Hepatocyte (in vitro differentiated cells): ENCODE measurements at regions not wholly inside any gene's neighbourhood (a gene's known extent, or its start where the extent isn't known, plus 50 kb on each side); places are given as distances from the start of the nearest gene placed in this dataset.

ENCODE experiments used
- DNase-seq: peaks from one replicate; pipeline ENCODE4 v3.0.0-alpha.2; 2016; ENCODE audit warnings: low spot score
- H2AFZ ChIP-seq: fragments of 200-600 bp; sonication (generic); 2 replicates; pipeline ENCODE4 v1.6.0; 2016; ENCODE audit warnings: antibody characterized with exemption, mild to moderate bottlenecking
- H3K27ac ChIP-seq: fragments of 200-600 bp; sonication (generic); 2 replicates; pipeline ENCODE4 v1.5.1; 2016; ENCODE audit warnings: mild to moderate bottlenecking
- H3K27me3 ChIP-seq: fragments of 200-600 bp; sonication (generic); 2 replicates; pipeline ENCODE4 v1.6.1; 2016
- H3K36me3 ChIP-seq: fragments of 200-600 bp; sonication (generic); replicated peaks from 2 replicates; pipeline ENCODE4 v1.5.1; 2016; ENCODE audit warnings: low read depth; ENCODE audit not compliant: insufficient read depth
- H3K4me1 ChIP-seq: fragments of 200-600 bp; sonication (generic); 2 replicates; pipeline ENCODE4 v1.5.1; 2016; ENCODE audit warnings: mild to moderate bottlenecking, moderate library complexity; ENCODE audit not compliant: insufficient read depth
- H3K4me2 ChIP-seq: fragments of 200-600 bp; sonication (generic); 2 replicates; pipeline ENCODE4 v1.6.0; 2016
- H3K4me3 ChIP-seq: fragments of 200-600 bp; sonication (generic); 2 replicates; pipeline ENCODE4 v1.5.1; 2016; ENCODE audit warnings: mild to moderate bottlenecking
- H3K79me2 ChIP-seq: fragments of 200-600 bp; sonication (generic); 2 replicates; pipeline ENCODE4 v1.6.0; 2017; ENCODE audit warnings: mild to moderate bottlenecking
- H3K9me2 ChIP-seq: fragments of 200-600 bp; sonication (generic); replicated peaks from 2 replicates; pipeline ENCODE4 v1.6.0; 2017; ENCODE audit warnings: mild to moderate bottlenecking; ENCODE audit not compliant: insufficient read depth
- H3K9me3 ChIP-seq: fragments of 200-600 bp; sonication (generic); 2 replicates; pipeline ENCODE4 v1.5.1; 2016; ENCODE audit warnings: low read depth, mild to moderate bottlenecking
- H4K20me1 ChIP-seq: fragments of 200-600 bp; sonication (generic); 2 replicates; pipeline ENCODE4 v1.6.0; 2016; ENCODE audit warnings: mild to moderate bottlenecking; ENCODE audit not compliant: insufficient read depth, poor library complexity, severe bottlenecking
- CTCF ChIP-seq: fragments of 200-600 bp; sonication (generic); IDR thresholded peaks from 2 replicates; pipeline ENCODE4 v1.5.1; 2016; ENCODE audit warnings: antibody characterized with exemption, mild to moderate bottlenecking; ENCODE audit not compliant: poor library complexity
- EZH2 ChIP-seq: fragments of 200-600 bp; sonication (generic); IDR thresholded peaks from 2 replicates; pipeline ENCODE4 v1.6.1; 2016; ENCODE audit warnings: antibody characterized with exemption, mild to moderate bottlenecking, borderline replicate concordance
- EZH2phosphoT487 ChIP-seq: fragments of 200-600 bp; sonication (generic); IDR thresholded peaks from one replicate; pipeline ENCODE4 v1.6.1; 2018; ENCODE audit warnings: antibody characterized with exemption, mild to moderate bottlenecking, low read depth, moderate library complexity; ENCODE audit not compliant: unreplicated experiment, severe bottlenecking
- WGBS: methylation state at CpG from one replicate; pipeline ENCODE4 v1.1.6; 2016; ENCODE audit warnings: low lambda C conversion rate; ENCODE audit errors: missing lambda C conversion rate; 5-methylcytosine and 5-hydroxymethylcytosine counted together

GRCh38 chr17:5747276-5747675, 163.0 kb upstream of the NLRP1 start:
- Histone ChIP-seq H3K9me2 (no peaks in the 10 kb centered on the region), H3K27me3 (peaks cover 6% of the 10 kb centered on the region), H2AFZ (no peak overlapping the region), H3K79me2 (no peaks in the 10 kb centered on the region), H3K9me3 (no peaks in the 10 kb centered on the region), H3K27ac (no peak overlapping the region), H3K4me3 (no peak overlapping the region), H3K4me2 (no peak overlapping the region), H4K20me1 (no peaks in the 10 kb centered on the region), H3K36me3 (no peaks in the 10 kb centered on the region), H3K4me1 (no peaks in the 10 kb centered on the region)
- DNase-seq = no peak
- TF ChIP-seq EZH2 (no peak), EZH2phosphoT487 (no peak), CTCF (no peak)
- WGBS = 89% methylated on average over 3 of the region's 3 CpGs

GRCh38 chr17:5747964-5748363, 163.7 kb upstream of the NLRP1 start:
- H3K27me3 ChIP-seq = no peaks in the 10 kb centered on the region
- no peaks in the 10 kb centered on the region for H4K20me1 ChIP-seq
- H3K79me2 ChIP-seq = no peaks in the 10 kb centered on the region
- TF ChIP-seq CTCF = no peak
- no peak for TF ChIP-seq EZH2phosphoT487
- TF ChIP-seq EZH2 = no peak
- WGBS = 86% methylated on average over 4 of the region's 4 CpGs
- no peaks in the 10 kb centered on the region for H3K36me3 ChIP-seq
- DNase-seq = no peak
- H2AFZ ChIP-seq = no peak overlapping the region
- H3K27ac ChIP-seq = no peak overlapping the region
- no peaks in the 10 kb centered on the region for H3K9me2 ChIP-seq
- H3K4me3 ChIP-seq = no peak overlapping the region
- no peaks in the 10 kb centered on the region for H3K4me1 ChIP-seq
- H3K4me2 ChIP-seq = no peak overlapping the region
- H3K9me3 ChIP-seq = no peaks in the 10 kb centered on the region

GRCh38 chr17:5753421-5753820, 169.1 kb upstream of the NLRP1 start:
- TF ChIP-seq CTCF (no peak), EZH2phosphoT487 (no peak), EZH2 (no peak)
- peaks cover 4% of the 10 kb centered on the region for H3K27me3 ChIP-seq
- no peaks in the 10 kb centered on the region for H3K4me1 ChIP-seq
- no peaks in the 10 kb centered on the region for H4K20me1 ChIP-seq
- H3K9me3 ChIP-seq = no peaks in the 10 kb centered on the region
- no peak overlapping the region for H3K4me2 ChIP-seq
- no peaks in the 10 kb centered on the region for H3K9me2 ChIP-seq
- no peak overlapping the region for H3K27ac ChIP-seq
- H3K36me3 ChIP-seq = no peaks in the 10 kb centered on the region
- H3K4me3 ChIP-seq = no peak overlapping the region
- no peak for DNase-seq
- 79% methylated on average over 2 of the region's 2 CpGs for WGBS
- no peaks in the 10 kb centered on the region for H3K79me2 ChIP-seq
- no peak overlapping the region for H2AFZ ChIP-seq
